ENCODE measurements at regions not wholly inside any gene's neighbourhood (a gene's known extent, or its start where the extent isn't known, plus 50 kb on each side); places are given as distances from the start of the nearest gene placed in this dataset.

GRCh38 chr22:22158965-22159364 lies 85.6 kb upstream of the VPREB1 start:
- BruUV-seq (replicated peaks) = no TSS peak
- Mint-ChIP-seq H3K4me3 (ENCODE audit: unreplicated experiment) (no peak overlapping the region), H3K36me3 (ENCODE audit: insufficient read depth, unreplicated experiment) (no peaks in the 10 kb centered on the region), H3K9me3 (ENCODE audit: unreplicated experiment) (no peaks in the 10 kb centered on the region), H3K27me3 (ENCODE audit: insufficient read depth, unreplicated experiment) (peaks cover 47% of the 10 kb centered on the region), H3K4me1 (ENCODE audit: insufficient read depth, unreplicated experiment) (no peaks in the 10 kb centered on the region), H3K27ac (ENCODE audit: low read depth, unreplicated experiment) (no peak overlapping the region)
- ChIA-PET CTCF (interaction anchor here (0.6 to 2.3 kb wide), 3 partner anchors 12 to 1264 kb away, joined by 3 to 10 read pairs (median 4); no protein-coding TSS in a partner anchor), POLR2A (no interaction called here)
- DNase-seq (ENCODE audit: unreplicated experiment) = no peak
- intact Hi-C loops (cut with micrococcal nuclease) = no loop called here
- TF ChIP-seq CTCF (IDR thresholded peaks at IDR 0.05; ENCODE audit: unreplicated experiment) = no peak

DNA sequence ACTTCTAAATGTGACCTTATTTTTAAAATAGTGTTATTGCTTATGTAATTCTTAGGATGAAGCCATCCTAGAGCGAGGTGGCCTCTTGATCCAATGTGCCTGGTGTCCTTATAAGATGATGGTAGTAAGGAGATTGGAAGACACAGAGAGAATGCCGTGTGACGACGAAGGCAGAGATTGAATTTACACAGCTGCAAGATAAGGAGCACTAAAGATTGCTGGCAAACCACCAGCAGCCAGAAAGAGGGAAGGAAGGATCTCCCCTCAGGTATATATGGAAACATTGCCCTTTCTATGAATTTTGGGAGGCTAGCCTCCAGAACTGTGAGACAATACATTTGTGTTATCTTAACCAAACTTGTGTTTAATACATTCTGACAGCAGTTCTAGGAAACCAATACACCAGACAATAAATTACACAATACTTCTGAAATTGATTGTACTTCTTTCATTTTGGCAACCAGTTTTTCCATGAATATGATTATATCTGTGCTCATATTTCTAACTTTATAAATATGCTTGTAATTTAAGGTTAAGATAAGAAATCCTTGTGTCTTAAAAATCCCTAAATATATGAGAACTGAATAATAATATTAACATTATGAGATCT lies 86.3 kb upstream of the VPREB1 start:
- Mint-ChIP-seq H3K36me3 (ENCODE audit: insufficient read depth, unreplicated experiment) (no peaks in the 10 kb centered on the region), H3K27ac (ENCODE audit: low read depth, unreplicated experiment) (no peak overlapping the region), H3K9me3 (ENCODE audit: unreplicated experiment) (no peaks in the 10 kb centered on the region), H3K27me3 (ENCODE audit: insufficient read depth, unreplicated experiment) (peaks cover 41% of the 10 kb centered on the region), H3K4me1 (ENCODE audit: insufficient read depth, unreplicated experiment) (no peaks in the 10 kb centered on the region), H3K4me3 (ENCODE audit: unreplicated experiment) (no peak overlapping the region)
- ChIA-PET CTCF (interaction anchor here (0.6 to 2.3 kb wide), 6 partner anchors 8 to 97 kb away, joined by 3 to 10 read pairs (median 4); no protein-coding TSS in a partner anchor), POLR2A (interaction anchor here (0.8 kb wide), 1 partner anchor 22 kb away, joined by 3 read pairs; no protein-coding TSS in a partner anchor)
- intact Hi-C loops (cut with micrococcal nuclease) = no loop called here
- no peak for DNase-seq (ENCODE audit: unreplicated experiment)
- TF ChIP-seq CTCF (IDR thresholded peaks at IDR 0.05; ENCODE audit: unreplicated experiment) = no peak
- no TSS peak for BruUV-seq (replicated peaks)

GRCh38 chr22:22157348-22157725 lies 87.2 kb upstream of the VPREB1 start:
- CTCF ChIA-PET = interaction anchor here (0.5 to 2.3 kb wide), 13 partner anchors 9 to 448 kb away, joined by 3 to 10 read pairs (median 3); no protein-coding TSS in a partner anchor
- H3K9me3 Mint-ChIP-seq (ENCODE audit: unreplicated experiment) = no peaks in the 10 kb centered on the region
- H3K4me3 Mint-ChIP-seq (ENCODE audit: unreplicated experiment) = no peak overlapping the region
- TF ChIP-seq CTCF (IDR thresholded peaks at IDR 0.05; ENCODE audit: unreplicated experiment) = no peak
- POLR2A ChIA-PET = interaction anchor here (0.8 kb wide), 1 partner anchor 23 kb away, joined by 3 read pairs; no protein-coding TSS in a partner anchor
- DNase-seq (ENCODE audit: unreplicated experiment) = no peak
- H3K27me3 Mint-ChIP-seq (ENCODE audit: insufficient read depth, unreplicated experiment) = peaks cover 33% of the 10 kb centered on the region
- no peak overlapping the region for H3K27ac Mint-ChIP-seq (ENCODE audit: low read depth, unreplicated experiment)
- H3K36me3 Mint-ChIP-seq (ENCODE audit: insufficient read depth, unreplicated experiment) = no peaks in the 10 kb centered on the region
- no peaks in the 10 kb centered on the region for H3K4me1 Mint-ChIP-seq (ENCODE audit: insufficient read depth, unreplicated experiment)
- intact Hi-C loops (cut with micrococcal nuclease) = loop anchor here (2.0 kb wide), 1 partner anchor 47 kb away; no protein-coding TSS in a partner anchor
- BruUV-seq (replicated peaks) = no TSS peak

- intact Hi-C loops (cut with micrococcal nuclease) = loop anchor here (2.0 kb wide), 1 partner anchor 46 kb away; no protein-coding TSS in a partner anchor
- Mint-ChIP-seq H3K27ac (ENCODE audit: low read depth, unreplicated experiment) (peak overlapping the region; percentile 9), H3K27me3 (ENCODE audit: insufficient read depth, unreplicated experiment) (peaks cover 33% of the 10 kb centered on the region), H3K4me1 (ENCODE audit: insufficient read depth, unreplicated experiment) (no peaks in the 10 kb centered on the region), H3K9me3 (ENCODE audit: unreplicated experiment) (no peaks in the 10 kb centered on the region), H3K4me3 (ENCODE audit: unreplicated experiment) (no peak overlapping the region), H3K36me3 (ENCODE audit: insufficient read depth, unreplicated experiment) (no peaks in the 10 kb centered on the region)
- CTCF ChIA-PET = interaction anchor here (0.6 to 2.3 kb wide), 10 partner anchors 9 to 449 kb away, joined by 3 to 10 read pairs (median 4); no protein-coding TSS in a partner anchor
- no TSS peak for BruUV-seq (replicated peaks)
- POLR2A ChIA-PET = no interaction called here
- DNase-seq (ENCODE audit: unreplicated experiment) = peak; percentile 75
- TF ChIP-seq CTCF (IDR thresholded peaks at IDR 0.05; ENCODE audit: unreplicated experiment) = peak; percentile 69
Measured at GRCh38 chr22:22156716-22157347, 87.8 kb upstream of the VPREB1 start.

Data from MCF 10A (cell line).